Tibial nerve (tissue), 4 donors: ENCODE measurements at regions not wholly inside any gene's neighbourhood (a gene's known extent, or its start where the extent isn't known, plus 50 kb on each side); places are given as distances from the start of the nearest gene placed in this dataset.

Source experiments
- EP300 ChIP-seq, 2 donors: sonication (generic); formaldehyde crosslinking; IDR thresholded peaks; one replicate each; pipeline ENCODE4 v1.6.1; 2017; ENCODE audit warnings: antibody characterized with exemption in 2 of 2, mild to moderate bottlenecking in 1 of 2
- TF ChIP-seq, protein P1 (sequence below), 5 experiments: fragments of 200-600 bp in 3 of 5; fragments of 450-650 bp in 2 of 5; sonication (generic) in 3 of 5; IDR thresholded peaks; one replicate each; pipeline ENCODE4 v1.5.1; 2016 to 2019; ENCODE audit warnings: antibody characterized with exemption in 5 of 5, mild to moderate bottlenecking in 3 of 5, moderate library complexity in 2 of 5

DNA sequence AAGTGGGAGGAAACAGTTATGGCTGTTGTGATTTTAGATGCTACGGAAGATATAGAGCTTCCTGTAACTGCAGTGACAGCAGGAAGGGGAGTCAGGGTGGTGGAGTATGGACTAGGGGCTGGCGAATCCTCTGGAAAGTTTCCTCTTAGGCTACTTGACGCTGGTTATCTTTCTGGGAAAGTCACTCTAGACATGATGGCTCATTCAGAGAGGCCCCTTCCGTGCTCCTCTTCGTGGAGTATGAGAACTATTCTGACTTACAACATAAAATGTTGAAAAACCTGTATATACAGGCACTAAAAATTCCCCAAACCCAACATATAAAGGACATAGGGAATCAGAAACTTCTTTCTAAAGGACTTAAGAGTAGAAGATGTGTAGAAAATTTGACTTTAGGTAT lies 78.8 kb downstream of the C18orf54 start:
- TF ChIP-seq, protein P1, sequence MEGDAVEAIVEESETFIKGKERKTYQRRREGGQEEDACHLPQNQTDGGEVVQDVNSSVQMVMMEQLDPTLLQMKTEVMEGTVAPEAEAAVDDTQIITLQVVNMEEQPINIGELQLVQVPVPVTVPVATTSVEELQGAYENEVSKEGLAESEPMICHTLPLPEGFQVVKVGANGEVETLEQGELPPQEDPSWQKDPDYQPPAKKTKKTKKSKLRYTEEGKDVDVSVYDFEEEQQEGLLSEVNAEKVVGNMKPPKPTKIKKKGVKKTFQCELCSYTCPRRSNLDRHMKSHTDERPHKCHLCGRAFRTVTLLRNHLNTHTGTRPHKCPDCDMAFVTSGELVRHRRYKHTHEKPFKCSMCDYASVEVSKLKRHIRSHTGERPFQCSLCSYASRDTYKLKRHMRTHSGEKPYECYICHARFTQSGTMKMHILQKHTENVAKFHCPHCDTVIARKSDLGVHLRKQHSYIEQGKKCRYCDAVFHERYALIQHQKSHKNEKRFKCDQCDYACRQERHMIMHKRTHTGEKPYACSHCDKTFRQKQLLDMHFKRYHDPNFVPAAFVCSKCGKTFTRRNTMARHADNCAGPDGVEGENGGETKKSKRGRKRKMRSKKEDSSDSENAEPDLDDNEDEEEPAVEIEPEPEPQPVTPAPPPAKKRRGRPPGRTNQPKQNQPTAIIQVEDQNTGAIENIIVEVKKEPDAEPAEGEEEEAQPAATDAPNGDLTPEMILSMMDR (IDR thresholded peaks at IDR 0.05), result no peak
- TF ChIP-seq EP300 (IDR thresholded peaks at IDR 0.05), result no peak
